Lung (tissue), 11 donors: ENCODE measurements at regions not wholly inside any gene's neighbourhood (a gene's known extent, or its start where the extent isn't known, plus 50 kb on each side); places are given as distances from the start of the nearest gene placed in this dataset.

Experiments used
- ATAC-seq: fragments of 200-7000 bp; cut with Tn5 transposase; one replicate; pipeline ENCODE4 v1.9.1; 2020; ENCODE audit warnings: moderate number of reproducible peaks; ENCODE audit not compliant: insufficient read depth, low FRiP score
- DNase-seq, 3 donors: peaks; one replicate each; pipeline ENCODE4 v3.0.0-alpha.2; 2013 to 2017
- H3K27ac ChIP-seq, 2 donors: one replicate each; pipeline ENCODE4 v1.5.1; 2013; ENCODE audit warnings: mild to moderate bottlenecking in 2 of 2, moderate library complexity in 2 of 2, control low read depth in 1 of 2, inconsistent platforms in 1 of 2, low read depth in 1 of 2, low read length in 1 of 2
- H3K27me3 ChIP-seq, 3 donors: one replicate each; pipeline ENCODE4 v1.5.1; 2013; ENCODE audit warnings: low read length in 2 of 3; ENCODE audit not compliant: control insufficient read depth in 3 of 3, insufficient read depth in 3 of 3
- H3K36me3 ChIP-seq, 4 donors: one replicate each; pipeline ENCODE4 v1.5.1; 2013; ENCODE audit warnings: low read length in 4 of 4, mild to moderate bottlenecking in 1 of 4, moderate library complexity in 1 of 4; ENCODE audit not compliant: control insufficient read depth in 4 of 4, insufficient read depth in 4 of 4
- H3K4me1 ChIP-seq, 5 donors: one replicate each; pipeline ENCODE4 v1.5.1; 2013; ENCODE audit warnings: low read length in 5 of 5, mild to moderate bottlenecking in 2 of 5, moderate library complexity in 1 of 5; ENCODE audit not compliant: control insufficient read depth in 5 of 5, insufficient read depth in 5 of 5
- H3K4me3 ChIP-seq: one replicate; pipeline ENCODE4 v1.5.1; 2013; ENCODE audit warnings: mild to moderate bottlenecking, control low read depth, moderate library complexity
- H3K9ac ChIP-seq, 2 donors: one replicate each; pipeline ENCODE4 v1.5.1; 2013; ENCODE audit warnings: low read length in 2 of 2, control low read depth in 1 of 2; ENCODE audit not compliant: insufficient read depth in 1 of 2
- H3K9me3 ChIP-seq, 4 donors: one replicate each; pipeline ENCODE4 v1.5.1; 2013; ENCODE audit warnings: low read length in 3 of 4, mild to moderate bottlenecking in 1 of 4, moderate library complexity in 1 of 4; ENCODE audit not compliant: control insufficient read depth in 4 of 4, insufficient read depth in 3 of 4
- CTCF ChIP-seq: IDR thresholded peaks from 2 replicates; pipeline ENCODE4 v1.5.1; 2012; ENCODE audit warnings: mild to moderate bottlenecking; ENCODE audit errors: control extremely low read depth, extremely low read depth
- WGBS, 2 donors: extraction: QIAGEN DNeasy Blood & Tissue Kit; methylation state at CpG; one replicate each; pipeline ENCODE4 v1.1.7; 2013; 5-methylcytosine and 5-hydroxymethylcytosine counted together
- donor health status: control.
- donor health status: control.
- donor health status: Bipolar disorder and iron deficiency.
- donor health status: healthy.
- donor health status: DM: yes; HTN: yes; CAD: no.

GRCh38 chr5:77908787-77909186, 132.6 kb upstream of the TBCA start:
- 90 to 92% methylated on average over 3 of the region's 3 CpGs for WGBS, 2 donors
- DNase-seq = no peak

GRCh38 chr5:77907786-77908185, 131.6 kb upstream of the TBCA start:
- H3K4me1 ChIP-seq = no peaks in the 10 kb centered on the region
- no peak overlapping the region for H3K27ac ChIP-seq
- no peak overlapping the region for H3K4me3 ChIP-seq
- 91 to 96% methylated on average over 2 of the region's 2 CpGs for WGBS, 2 donors
- no peaks in the 10 kb centered on the region for H3K9me3 ChIP-seq
- ATAC-seq = no peak
- no peaks in the 10 kb centered on the region for H3K36me3 ChIP-seq
- H3K27me3 ChIP-seq = peaks cover 0 to 5% (median 0%) of the 10 kb centered on the region in 3 donors
- TF ChIP-seq CTCF = no peak
- no peak overlapping the region for H3K9ac ChIP-seq
- no peak for DNase-seq

More at GRCh38 chr5:77908787-77909186, 132.6 kb upstream of the TBCA start:
- no peak overlapping the region for H3K4me3 ChIP-seq
- no peaks in the 10 kb centered on the region for H3K36me3 ChIP-seq
- H3K27ac ChIP-seq = no peak overlapping the region
- no peaks in the 10 kb centered on the region for H3K4me1 ChIP-seq
- H3K9me3 ChIP-seq = peaks cover 0 to 3% (median 0%) of the 10 kb centered on the region in 4 donors
- peaks cover 0 to 5% (median 0%) of the 10 kb centered on the region in 3 donors for H3K27me3 ChIP-seq
- no peak overlapping the region for H3K9ac ChIP-seq
- TF ChIP-seq CTCF = no peak
- ATAC-seq = no peak

GRCh38 chr5:77906806-77907205, 130.7 kb upstream of the TBCA start:
- WGBS, 2 donors = 78 to 86% methylated on average over 8 of the region's 8 CpGs
- DNase-seq (no peak), ATAC-seq (no peak)
- Histone ChIP-seq H3K9me3 (no peaks in the 10 kb centered on the region), H3K27ac (no peak overlapping the region), H3K9ac (no peak overlapping the region), H3K4me1 (no peaks in the 10 kb centered on the region), H3K27me3 (no peaks in the 10 kb centered on the region), H3K4me3 (no peak overlapping the region), H3K36me3 (no peaks in the 10 kb centered on the region)
- TF ChIP-seq CTCF = no peak

- no peak for DNase-seq
- Histone ChIP-seq H3K9me3 (no peaks in the 10 kb centered on the region), H3K9ac (no peak overlapping the region), H3K4me1 (no peaks in the 10 kb centered on the region), H3K36me3 (no peaks in the 10 kb centered on the region), H3K27me3 (no peaks in the 10 kb centered on the region), H3K4me3 (no peak overlapping the region), H3K27ac (no peak overlapping the region)
- ATAC-seq = no peak
- TF ChIP-seq CTCF = no peak
- WGBS, 2 donors = 79 to 81% methylated on average over 3 of the region's 3 CpGs
These were observed 128.2 kb upstream of the TBCA start for GRCh38 chr5:77904362-77904761.
